IgD-negative memory B cell (primary cell): ENCODE measurements at regions not wholly inside any gene's neighbourhood (a gene's known extent, or its start where the extent isn't known, plus 50 kb on each side); places are given as distances from the start of the nearest gene placed in this dataset.

ENCODE experiments used
- H3K27ac Mint-ChIP-seq, 3 donors: one replicate each; pipeline ENCODE4 v1.8.0; 2020 to 2022; ENCODE audit warnings: mild to moderate bottlenecking in 3 of 3, mixed read lengths in 3 of 3, moderate library complexity in 1 of 3
- H3K27me3 Mint-ChIP-seq: one replicate; pipeline ENCODE4 v1.8.0; 2021; ENCODE audit warnings: mixed read lengths
- H3K36me3 Mint-ChIP-seq: one replicate; pipeline ENCODE4 v1.8.0; 2020; ENCODE audit warnings: mild to moderate bottlenecking, mixed read lengths
- H3K4me1 Mint-ChIP-seq, 3 donors: one replicate each; pipeline ENCODE4 v1.8.0; 2020 to 2022; ENCODE audit warnings: mixed read lengths in 3 of 3, mild to moderate bottlenecking in 1 of 3
- H3K4me3 Mint-ChIP-seq, 4 donors: one replicate each; pipeline ENCODE4 v1.8.0; 2020 to 2022; ENCODE audit warnings: mild to moderate bottlenecking in 4 of 4, mixed read lengths in 4 of 4, moderate library complexity in 3 of 4
- H3K9me3 Mint-ChIP-seq, 3 donors: one replicate each; pipeline ENCODE4 v1.8.0; 2020 to 2021; ENCODE audit warnings: mixed read lengths in 3 of 3, mild to moderate bottlenecking in 1 of 3

- Mint-ChIP-seq H3K27ac (no peak overlapping the region), H3K27me3 (peaks cover 21% of the 10 kb centered on the region), H3K4me1 (no peaks in the 10 kb centered on the region), H3K9me3 (no peaks in the 10 kb centered on the region), H3K4me3 (no peak overlapping the region), H3K36me3 (no peaks in the 10 kb centered on the region)
Measured at GRCh38 chr14:59096303-59096702, 92.2 kb upstream of the DAAM1 start.

- Mint-ChIP-seq H3K9me3 (no peaks in the 10 kb centered on the region), H3K4me3 (no peak overlapping the region), H3K27ac (no peak overlapping the region)
Measured at GRCh38 chr14:59097681-59098080, 90.8 kb upstream of the DAAM1 start.

GRCh38 chr14:59098377-59098776 lies 90.1 kb upstream of the DAAM1 start:
- Mint-ChIP-seq H3K4me1 (no peaks in the 10 kb centered on the region), H3K27ac (no peak overlapping the region), H3K27me3 (peaks cover 11% of the 10 kb centered on the region), H3K36me3 (no peaks in the 10 kb centered on the region), H3K4me3 (no peak overlapping the region), H3K9me3 (no peaks in the 10 kb centered on the region)

More at GRCh38 chr14:59097681-59098080, 90.8 kb upstream of the DAAM1 start:
- Mint-ChIP-seq H3K36me3 (no peaks in the 10 kb centered on the region), H3K4me1 (no peaks in the 10 kb centered on the region), H3K27me3 (peaks cover 18% of the 10 kb centered on the region)

- no peaks in the 10 kb centered on the region for H3K36me3 Mint-ChIP-seq
Measured at GRCh38 chr14:59100205-59100604, 88.3 kb upstream of the DAAM1 start.

GRCh38 chr14:59101476-59101875 lies 87.0 kb upstream of the DAAM1 start:
- peaks cover 0 to under 1% (median 0%) of the 10 kb centered on the region in 3 donors for H3K4me1 Mint-ChIP-seq
- no peaks in the 10 kb centered on the region for H3K36me3 Mint-ChIP-seq
- no peak overlapping the region for H3K27ac Mint-ChIP-seq
- H3K27me3 Mint-ChIP-seq = peaks cover 6% of the 10 kb centered on the region
- H3K4me3 Mint-ChIP-seq = no peak overlapping the region
- no peaks in the 10 kb centered on the region for H3K9me3 Mint-ChIP-seq

More at GRCh38 chr14:59100205-59100604, 88.3 kb upstream of the DAAM1 start:
- peaks cover 6% of the 10 kb centered on the region for H3K27me3 Mint-ChIP-seq
- no peak overlapping the region for H3K27ac Mint-ChIP-seq
- no peaks in the 10 kb centered on the region for H3K9me3 Mint-ChIP-seq
- H3K4me1 Mint-ChIP-seq = no peaks in the 10 kb centered on the region
- no peak overlapping the region for H3K4me3 Mint-ChIP-seq

- Mint-ChIP-seq H3K36me3 (no peaks in the 10 kb centered on the region), H3K9me3 (no peaks in the 10 kb centered on the region), H3K4me3 (no peak overlapping the region), H3K27me3 (peaks cover 10% of the 10 kb centered on the region), H3K4me1 (peaks cover 0 to 13% (median 0%) of the 10 kb centered on the region in 3 donors), H3K27ac (no peak overlapping the region)
Measured at GRCh38 chr14:59103396-59103795, 85.1 kb upstream of the DAAM1 start.

- Mint-ChIP-seq H3K4me1 (peaks cover 0 to 13% (median 2%) of the 10 kb centered on the region in 3 donors), H3K27me3 (peaks cover 8% of the 10 kb centered on the region), H3K27ac (peak overlapping the region in 1 of 3 donors; percentile 48), H3K4me3 (no peak overlapping the region), H3K36me3 (no peaks in the 10 kb centered on the region), H3K9me3 (peaks cover 0 to 4% (median 0%) of the 10 kb centered on the region in 3 donors)
Measured at GRCh38 chr14:59107819-59108218, 80.6 kb upstream of the DAAM1 start.

GRCh38 chr14:59116984-59117415 lies 71.5 kb upstream of the DAAM1 start:
- no peak overlapping the region for H3K27ac Mint-ChIP-seq
- H3K9me3 Mint-ChIP-seq = peaks cover 0 to 2% (median 0%) of the 10 kb centered on the region in 3 donors
- no peak overlapping the region for H3K4me3 Mint-ChIP-seq
- H3K27me3 Mint-ChIP-seq = peaks cover 6% of the 10 kb centered on the region
- no peaks in the 10 kb centered on the region for H3K36me3 Mint-ChIP-seq
- peaks cover 0 to 1% (median 1%) of the 10 kb centered on the region in 3 donors for H3K4me1 Mint-ChIP-seq

- H3K27me3 Mint-ChIP-seq = peaks cover 3% of the 10 kb centered on the region
- H3K36me3 Mint-ChIP-seq = no peaks in the 10 kb centered on the region
- peaks cover 0 to 1% (median 0%) of the 10 kb centered on the region in 3 donors for H3K4me1 Mint-ChIP-seq
- no peak overlapping the region for H3K4me3 Mint-ChIP-seq
- H3K9me3 Mint-ChIP-seq = no peaks in the 10 kb centered on the region
- H3K27ac Mint-ChIP-seq = no peak overlapping the region
Measured at GRCh38 chr14:59117754-59118528, 70.5 kb upstream of the DAAM1 start.

GRCh38 chr14:59120921-59121320 lies 67.5 kb upstream of the DAAM1 start:
- H3K9me3 Mint-ChIP-seq = no peaks in the 10 kb centered on the region

GRCh38 chr14:59123531-59123930 lies 64.9 kb upstream of the DAAM1 start:
- Mint-ChIP-seq H3K4me3 (no peak overlapping the region), H3K27me3 (peaks cover 9% of the 10 kb centered on the region), H3K36me3 (no peaks in the 10 kb centered on the region), H3K27ac (no peak overlapping the region), H3K9me3 (no peaks in the 10 kb centered on the region), H3K4me1 (peaks cover 0 to 5% (median 3%) of the 10 kb centered on the region in 3 donors)

More at GRCh38 chr14:59120921-59121320, 67.5 kb upstream of the DAAM1 start:
- Mint-ChIP-seq H3K27me3 (peaks cover 6% of the 10 kb centered on the region), H3K36me3 (no peaks in the 10 kb centered on the region), H3K27ac (no peak overlapping the region), H3K4me1 (peaks cover 0 to 1% (median 0%) of the 10 kb centered on the region in 3 donors), H3K4me3 (no peak overlapping the region)

GRCh38 chr14:59123975-59124374 lies 64.5 kb upstream of the DAAM1 start:
- H3K27me3 Mint-ChIP-seq = peaks cover 9% of the 10 kb centered on the region
- H3K4me1 Mint-ChIP-seq = peaks cover 0 to 5% (median 3%) of the 10 kb centered on the region in 3 donors
- no peaks in the 10 kb centered on the region for H3K36me3 Mint-ChIP-seq
- H3K4me3 Mint-ChIP-seq = no peak overlapping the region
- H3K9me3 Mint-ChIP-seq = no peaks in the 10 kb centered on the region
- H3K27ac Mint-ChIP-seq = no peak overlapping the region

- Mint-ChIP-seq H3K9me3 (no peaks in the 10 kb centered on the region), H3K4me1 (peaks cover 0 to 5% (median 3%) of the 10 kb centered on the region in 3 donors), H3K27ac (no peak overlapping the region), H3K27me3 (peaks cover 6% of the 10 kb centered on the region), H3K36me3 (no peaks in the 10 kb centered on the region), H3K4me3 (no peak overlapping the region)
Measured at GRCh38 chr14:59125156-59125555, 63.3 kb upstream of the DAAM1 start.

GRCh38 chr14:59126714-59127436 lies 61.6 kb upstream of the DAAM1 start:
- H3K9me3 Mint-ChIP-seq = no peaks in the 10 kb centered on the region
- no peak overlapping the region for H3K27ac Mint-ChIP-seq
- H3K4me3 Mint-ChIP-seq = no peak overlapping the region
- H3K27me3 Mint-ChIP-seq = peaks cover 6% of the 10 kb centered on the region
- no peaks in the 10 kb centered on the region for H3K36me3 Mint-ChIP-seq
- H3K4me1 Mint-ChIP-seq = peaks cover 0 to 5% (median 3%) of the 10 kb centered on the region in 3 donors

- Mint-ChIP-seq H3K27ac (no peak overlapping the region), H3K4me1 (peaks cover 0 to 5% (median 3%) of the 10 kb centered on the region in 3 donors), H3K4me3 (no peak overlapping the region), H3K36me3 (no peaks in the 10 kb centered on the region), H3K9me3 (no peaks in the 10 kb centered on the region), H3K27me3 (peaks cover 6% of the 10 kb centered on the region)
Measured at GRCh38 chr14:59127437-59127732, 61.1 kb upstream of the DAAM1 start.
